GM12873 (cell line): ENCODE measurements at regions not wholly inside any gene's neighbourhood (a gene's known extent, or its start where the extent isn't known, plus 50 kb on each side); places are given as distances from the start of the nearest gene placed in this dataset.

Source experiments
- CTCF ChIP-seq: IDR thresholded peaks from 2 replicates; pipeline ENCODE4 v1.5.1; 2012; ENCODE audit warnings: low read depth, mild to moderate bottlenecking, moderate library complexity, low read length, control low read depth; ENCODE audit not compliant: insufficient read depth; ENCODE audit errors: missing control alignments

GRCh38 chr4:137283737-137284136, 248.6 kb downstream of the PCDH18 start:
- no peak for TF ChIP-seq CTCF

GRCh38 chr4:137278431-137278830, 253.9 kb downstream of the PCDH18 start:
- TF ChIP-seq CTCF, result no peak

GRCh38 chr4:137274404-137274803, 257.9 kb downstream of the PCDH18 start:
- no peak for TF ChIP-seq CTCF

- TF ChIP-seq CTCF, result no peak
Observed at GRCh38 chr4:137267024-137267423, 265.3 kb downstream of the PCDH18 start.

- no peak for TF ChIP-seq CTCF
Observed at GRCh38 chr4:137266511-137266910, 265.8 kb downstream of the PCDH18 start.

GRCh38 chr4:137263206-137263605, 269.1 kb downstream of the PCDH18 start:
- TF ChIP-seq CTCF, result no peak

- TF ChIP-seq CTCF, result no peak
Observed at GRCh38 chr4:137253949-137254348, 278.3 kb downstream of the PCDH18 start.
